GM20000 (cell line): ENCODE measurements at regions not wholly inside any gene's neighbourhood (a gene's known extent, or its start where the extent isn't known, plus 50 kb on each side); places are given as distances from the start of the nearest gene placed in this dataset.

Experiments
- DNase-seq: peaks from one replicate; pipeline ENCODE4 v3.0.0; 2012; ENCODE audit warnings: low spot score
- CTCF ChIP-seq: IDR thresholded peaks from 2 replicates; pipeline ENCODE4 v1.5.1; 2012; ENCODE audit warnings: mild to moderate bottlenecking, control low read depth; ENCODE audit errors: extremely low read depth, missing control alignments

DNA sequence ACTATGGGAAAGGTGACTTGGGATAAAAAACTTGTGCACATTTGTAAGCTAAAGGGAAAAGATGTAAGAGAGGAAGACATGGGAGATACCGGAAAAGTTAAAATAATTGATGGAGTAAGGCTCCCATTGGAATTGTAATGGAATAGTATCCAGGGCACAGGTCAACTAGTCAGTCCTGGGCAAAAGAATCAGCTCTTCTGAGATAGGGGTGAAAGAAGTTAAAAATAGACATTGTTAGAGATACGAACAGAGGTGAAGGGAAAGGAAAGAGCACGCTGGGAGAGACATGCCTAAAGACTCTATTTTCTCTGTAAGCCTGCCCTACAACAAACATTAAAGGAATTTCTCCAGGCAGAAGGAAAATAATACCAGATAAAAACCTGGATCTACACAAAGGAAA lies 101.6 kb downstream of the SLC41A2 start:
- no peak for DNase-seq
- TF ChIP-seq CTCF, result no peak

DNA sequence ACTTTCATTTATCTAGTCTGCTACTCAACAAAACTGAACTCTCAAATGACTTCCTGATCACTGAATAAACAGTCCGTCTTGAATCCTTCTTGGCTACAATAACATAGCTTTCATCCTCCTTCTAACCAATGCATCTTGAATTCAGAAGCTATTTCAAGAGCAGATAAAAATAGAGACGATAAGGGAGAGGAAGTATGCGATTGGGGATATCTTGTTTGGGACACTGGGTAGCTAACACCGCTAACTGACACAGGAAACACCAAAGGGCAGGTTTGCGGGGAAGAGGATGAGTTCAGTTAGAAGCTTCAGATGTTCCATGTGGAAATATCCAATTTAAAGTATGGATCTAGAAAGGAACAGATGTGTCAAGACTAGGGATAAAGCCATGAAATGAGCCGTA lies 102.5 kb downstream of the SLC41A2 start:
- no peak for TF ChIP-seq CTCF
- DNase-seq, result no peak

DNA sequence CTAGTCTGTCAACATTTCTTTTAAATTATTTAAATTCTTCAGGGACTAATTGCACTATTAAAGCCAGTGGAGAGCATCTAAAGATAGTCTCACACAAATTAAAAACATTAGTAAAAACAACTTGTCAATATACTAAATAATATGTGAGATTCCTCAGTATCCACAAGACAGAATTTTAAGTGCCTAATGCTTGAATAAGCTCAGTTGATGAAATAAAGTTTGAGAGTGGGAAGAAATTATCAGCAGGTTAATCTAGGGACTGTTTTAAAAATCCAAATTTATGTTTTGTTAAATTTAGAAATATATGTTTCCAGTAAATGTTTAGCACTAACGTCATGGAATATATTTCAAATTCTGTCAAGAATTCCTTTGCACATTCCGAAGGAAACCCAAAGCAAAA lies 105.2 kb downstream of the SLC41A2 start:
- no peak for DNase-seq

GRCh38 chr12:104852102-104852501 lies 106.0 kb downstream of the SLC41A2 start:
- DNase-seq, result no peak
- TF ChIP-seq CTCF, result no peak

More for the DNA sequence above, 105.2 kb downstream of the SLC41A2 start:
- TF ChIP-seq CTCF, result no peak

GRCh38 chr12:104850781-104851180 lies 107.3 kb downstream of the SLC41A2 start:
- no peak for TF ChIP-seq CTCF
- no peak for DNase-seq

DNA sequence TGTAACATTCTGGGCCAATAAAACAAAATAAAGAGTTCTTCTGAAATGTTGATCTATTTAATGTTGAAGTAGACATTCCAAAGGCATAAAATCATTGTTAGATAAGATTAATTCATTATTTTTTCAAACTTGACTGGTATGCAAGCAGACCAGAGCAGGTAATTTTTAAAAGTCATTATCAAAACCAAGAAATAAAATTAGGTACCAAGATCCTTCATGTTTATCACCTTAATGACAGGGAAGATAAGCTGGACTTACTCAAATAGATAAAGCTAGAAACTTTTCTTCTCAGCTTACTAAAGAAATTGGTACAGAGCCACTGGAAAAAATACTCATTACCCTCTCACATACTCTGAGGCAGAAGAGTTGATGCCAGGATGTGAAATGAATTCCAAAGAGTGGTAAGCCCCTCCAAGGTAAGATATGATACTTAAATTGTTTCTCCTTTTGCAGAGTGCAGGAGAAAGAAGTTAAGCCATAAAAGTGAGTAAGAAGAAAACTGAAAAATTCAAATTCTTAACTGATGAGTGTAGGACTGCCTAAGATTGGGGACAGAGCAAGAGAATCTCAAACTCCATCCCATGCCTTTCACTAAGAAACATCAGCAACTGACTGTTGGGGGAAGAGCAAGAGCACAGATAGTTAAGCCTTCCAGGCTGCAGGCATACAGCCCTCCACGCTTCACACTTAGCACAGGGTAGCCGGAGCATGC lies 111.9 kb downstream of the SLC41A2 start:
- no peak for DNase-seq
- TF ChIP-seq CTCF, result no peak

- DNase-seq, result no peak
- TF ChIP-seq CTCF, result no peak
Observed at GRCh38 chr12:104844123-104844522, 114.0 kb downstream of the SLC41A2 start.
